GM20431 (cell line): ENCODE measurements at regions not wholly inside any gene's neighbourhood (a gene's known extent, or its start where the extent isn't known, plus 50 kb on each side); places are given as distances from the start of the nearest gene placed in this dataset.

ENCODE experiments used
- in situ Hi-C: fragments of 300-500 bp; cut with MseI, MboI; formaldehyde crosslinking; loops from one replicate; pipeline ENCODE4 v1.15.0; 2020; ENCODE audit warnings: low sequenced_read_pairs; ENCODE audit not compliant: unreplicated experiment

DNA sequence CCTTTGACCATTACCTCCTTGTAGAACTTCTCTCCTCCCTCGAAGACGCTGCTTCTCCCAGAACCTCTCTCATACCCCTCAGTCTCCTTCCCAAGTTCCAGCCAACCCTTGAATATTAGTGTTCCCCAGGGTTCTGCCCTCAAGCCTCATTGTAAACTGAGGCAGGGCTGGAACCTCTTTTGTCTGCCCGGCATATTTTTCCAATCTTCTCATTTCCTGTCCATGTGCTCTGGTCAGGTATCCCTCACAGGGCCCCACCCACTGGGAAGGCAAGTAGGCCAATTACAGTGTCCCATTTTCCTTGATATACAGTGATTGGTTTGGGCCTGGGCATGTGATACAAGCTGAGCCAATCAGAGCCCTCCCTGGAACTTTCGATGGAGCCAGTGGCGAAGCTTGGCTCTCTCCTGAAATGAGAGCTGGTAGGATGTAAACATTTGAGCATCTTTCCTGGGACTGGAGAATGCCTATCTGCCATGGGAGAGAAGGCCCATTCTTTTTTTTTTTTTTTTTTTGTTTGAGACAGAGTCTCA, 57.1 kb upstream of the ID3 start:
- in situ Hi-C loops, result no loop called here

DNA sequence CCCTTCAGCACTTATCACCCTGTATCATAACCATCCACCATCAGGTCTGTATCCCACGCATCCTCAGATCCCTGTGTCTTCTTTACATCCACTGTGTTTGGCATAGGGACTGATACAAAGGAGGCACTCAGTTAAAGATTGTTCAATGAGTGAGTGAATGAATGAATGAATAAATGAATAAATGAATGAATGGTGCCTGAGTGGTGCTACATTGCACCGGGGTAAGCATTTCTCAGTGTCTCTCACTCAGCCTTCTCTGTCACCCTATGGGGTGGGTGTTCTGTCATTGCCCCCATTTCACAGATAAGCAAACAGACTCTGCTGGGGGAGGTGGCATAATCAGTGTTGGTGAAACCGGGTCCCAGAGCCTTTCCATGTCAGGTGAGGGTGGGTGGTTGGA, 56.6 kb upstream of the ID3 start:
- in situ Hi-C loops, result no loop called here

DNA sequence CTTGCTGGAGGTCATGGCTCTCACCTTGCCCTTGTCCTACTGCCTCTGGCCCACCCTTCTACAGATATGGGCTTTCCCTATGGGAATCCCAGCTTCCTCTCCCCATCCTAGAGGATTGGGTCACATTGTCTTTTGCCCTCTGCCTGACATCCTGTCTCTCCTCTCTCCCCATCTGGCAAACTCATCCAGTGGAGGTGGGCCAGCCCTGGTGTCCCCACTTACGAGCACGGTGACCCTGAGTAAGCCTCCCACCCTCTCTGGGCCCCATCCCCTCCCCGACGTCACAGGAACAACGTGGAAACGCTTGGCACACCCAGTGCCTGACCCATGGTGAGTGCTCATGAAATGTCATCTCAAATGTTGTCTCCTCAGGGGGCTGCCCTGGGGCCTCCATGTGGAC, 56.1 kb upstream of the ID3 start:
- in situ Hi-C loops, result no loop called here

DNA sequence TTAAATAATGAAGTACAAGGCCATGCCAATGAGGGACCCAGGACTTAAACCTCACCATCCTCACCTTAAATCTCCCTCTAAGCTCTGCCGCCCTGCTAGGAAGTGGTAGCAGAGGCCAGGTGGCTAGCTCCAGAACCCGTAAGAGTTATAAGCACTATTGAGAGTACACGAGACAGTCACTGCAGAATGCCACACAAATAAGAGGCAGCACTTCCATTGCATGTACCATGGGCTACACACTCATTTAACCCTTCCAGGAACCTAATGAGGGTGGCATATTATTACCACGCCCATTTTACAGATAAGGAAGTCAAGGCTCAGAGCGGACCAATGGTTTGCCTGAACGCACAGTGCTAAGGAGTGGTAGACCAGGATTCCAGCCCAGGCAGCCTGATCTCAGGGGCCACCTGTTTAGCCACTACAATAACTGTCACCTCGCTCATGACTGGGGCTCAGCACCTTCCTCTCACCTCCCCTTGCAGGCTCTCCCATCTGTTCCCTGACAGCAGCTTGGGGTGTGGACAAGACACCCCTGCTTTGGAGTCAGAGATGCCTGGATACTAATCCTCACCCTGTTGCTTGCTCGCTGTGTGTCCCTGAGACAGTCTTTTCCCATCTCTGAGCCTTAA, 54.8 kb upstream of the ID3 start:
- in situ Hi-C loops, result no loop called here

DNA sequence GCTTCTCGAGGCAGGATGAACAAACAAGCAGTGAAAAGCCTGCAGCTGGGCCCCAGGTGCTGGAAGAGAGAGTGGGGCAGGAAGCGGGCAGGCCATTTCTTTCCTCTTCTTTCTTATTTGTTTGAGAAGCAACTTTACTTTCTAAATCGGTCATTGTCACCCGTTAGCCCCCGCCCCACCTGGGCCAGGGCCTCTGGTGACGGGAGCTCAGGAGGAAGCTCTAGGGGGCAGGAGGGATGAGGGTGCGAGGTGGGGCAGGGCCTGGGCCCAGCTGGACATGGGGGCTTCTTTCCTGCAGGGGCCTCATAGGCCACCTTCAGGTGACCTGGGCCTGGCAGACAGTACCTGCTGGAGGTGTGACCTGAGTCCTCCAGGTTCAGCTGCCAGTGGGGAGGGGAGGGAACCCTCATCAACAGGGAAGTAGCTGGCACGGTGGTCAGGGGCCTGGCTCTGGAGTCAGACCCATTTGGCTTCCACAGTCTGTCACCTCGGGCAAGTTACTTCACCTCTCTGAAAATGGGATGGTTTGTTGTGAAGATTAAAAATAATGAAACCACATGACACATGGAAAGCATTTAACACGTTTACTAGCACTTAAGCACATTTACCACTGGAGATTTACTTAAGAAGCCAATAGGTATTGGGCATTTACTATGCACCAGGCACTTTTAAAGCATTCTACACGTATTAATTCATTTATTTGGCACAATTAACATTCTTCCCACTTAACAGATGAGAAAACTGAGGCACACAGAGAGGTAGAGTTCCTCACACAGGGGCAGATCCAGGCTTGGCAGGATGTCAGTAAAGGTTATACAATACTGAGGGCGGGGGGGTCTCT, 54.1 kb upstream of the ID3 start:
- in situ Hi-C loops, result no loop called here

DNA sequence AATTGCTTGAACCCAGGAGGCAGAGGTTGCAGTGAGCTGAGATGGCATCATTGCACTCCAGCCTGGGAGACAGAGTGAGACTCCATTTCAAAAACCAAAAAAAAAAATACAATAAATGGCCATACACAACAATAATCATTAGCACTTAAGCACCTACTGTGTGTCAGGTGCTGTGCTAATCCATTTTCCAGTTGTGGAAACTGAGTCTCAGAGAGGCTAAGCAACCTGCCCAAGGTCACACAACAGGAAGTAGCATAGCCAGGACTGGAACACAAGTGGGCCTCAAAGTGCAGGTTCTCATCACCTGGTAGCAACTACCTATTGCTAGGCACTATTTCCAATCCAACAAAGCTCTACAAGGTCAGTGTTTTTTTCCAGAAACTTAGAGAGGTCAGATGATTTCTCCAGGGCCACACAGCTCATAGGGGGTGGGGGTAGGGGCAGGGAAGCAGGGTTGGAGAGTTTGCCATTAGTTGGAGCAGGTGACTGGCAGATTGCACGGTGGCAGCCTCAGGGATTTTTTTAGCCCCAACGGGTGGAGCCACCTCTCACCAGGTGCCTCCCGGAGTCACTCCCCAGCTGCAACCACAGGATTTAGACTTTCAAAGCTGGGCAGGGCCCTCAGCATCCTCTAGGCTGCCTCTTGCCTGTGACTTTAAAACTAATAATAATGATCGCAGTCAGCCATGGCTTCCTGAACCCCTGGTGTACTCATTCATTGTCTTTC, 52.5 kb upstream of the ID3 start:
- in situ Hi-C loops, result no loop called here

DNA sequence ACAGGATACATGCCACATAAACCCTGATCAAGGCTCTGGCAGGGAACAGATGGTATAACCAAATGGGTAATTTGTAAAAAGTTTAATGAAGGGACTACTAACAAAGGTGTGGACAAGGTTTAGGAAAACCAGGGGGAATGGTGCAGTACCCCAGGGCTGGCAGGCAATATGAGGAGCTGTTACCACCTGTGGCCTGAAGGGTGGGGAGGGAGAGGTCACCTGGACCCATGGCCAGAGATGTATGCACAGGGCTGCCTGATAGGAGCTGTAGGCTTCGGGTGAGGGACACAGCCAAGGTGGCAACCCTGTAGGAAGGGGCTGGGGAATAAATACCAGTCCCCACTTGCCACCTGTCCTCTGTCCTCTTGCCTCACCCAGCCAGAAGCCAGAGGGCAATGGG, 51.4 kb upstream of the ID3 start:
- in situ Hi-C loops, result no loop called here

DNA sequence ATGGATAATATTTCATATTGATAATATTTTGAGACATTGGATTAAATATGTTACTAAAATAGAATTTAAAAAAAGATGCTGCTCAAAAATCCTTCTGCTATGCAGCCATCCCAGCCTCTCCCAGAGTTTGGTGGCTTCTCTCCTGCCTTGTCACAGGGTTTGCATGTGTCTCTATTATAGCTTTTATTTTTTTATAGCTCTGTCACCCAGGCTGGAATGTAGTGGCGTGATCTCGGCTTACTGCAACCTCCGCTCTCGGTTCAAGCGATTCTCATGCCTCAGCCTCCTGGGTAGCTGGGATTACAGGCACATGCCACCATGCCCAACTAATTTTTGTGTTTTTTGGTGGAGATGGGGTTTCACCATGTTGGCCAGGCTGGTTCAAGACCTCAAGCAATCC, 50.7 kb upstream of the ID3 start:
- in situ Hi-C loops, result no loop called here
